Fibroblast of villous mesenchyme (primary cell): ENCODE measurements at regions not wholly inside any gene's neighbourhood (a gene's known extent, or its start where the extent isn't known, plus 50 kb on each side); places are given as distances from the start of the nearest gene placed in this dataset.

Source experiments
- DNase-seq: peaks from one replicate; pipeline ENCODE4 v3.0.0-alpha.2; 2010; ENCODE audit warnings: low read depth
- H3K4me3 ChIP-seq: 2 replicates; pipeline ENCODE4 v1.5.1; 2011; ENCODE audit warnings: low read depth, mild to moderate bottlenecking, low read length
- CTCF ChIP-seq: IDR thresholded peaks from 2 replicates; pipeline ENCODE4 v1.5.1; 2012; ENCODE audit warnings: low read depth, mild to moderate bottlenecking, low read length; ENCODE audit not compliant: insufficient read depth

GRCh38 chr16:26247063-26247462, 555.3 kb downstream of the HS3ST4 start:
- DNase-seq = no peak
- H3K4me3 ChIP-seq = no peak overlapping the region
- TF ChIP-seq CTCF = no peak

- TF ChIP-seq CTCF = no peak
- no peak for DNase-seq
- no peak overlapping the region for H3K4me3 ChIP-seq
Measured at GRCh38 chr16:26252598-26252997, 560.8 kb downstream of the HS3ST4 start.

- no peak for TF ChIP-seq CTCF
- no peak for DNase-seq
Measured at GRCh38 chr16:26261621-26262020, 569.9 kb downstream of the HS3ST4 start.

GRCh38 chr16:26263406-26263805, 571.6 kb downstream of the HS3ST4 start:
- no peak overlapping the region for H3K4me3 ChIP-seq
- TF ChIP-seq CTCF = no peak
- no peak for DNase-seq

More at GRCh38 chr16:26261621-26262020, 569.9 kb downstream of the HS3ST4 start:
- H3K4me3 ChIP-seq = no peak overlapping the region

- no peak overlapping the region for H3K4me3 ChIP-seq
- DNase-seq = no peak
- TF ChIP-seq CTCF = no peak
Measured at GRCh38 chr16:26267641-26268040, 575.9 kb downstream of the HS3ST4 start.

- TF ChIP-seq CTCF = no peak
- H3K4me3 ChIP-seq = no peak overlapping the region
- no peak for DNase-seq
Measured at GRCh38 chr16:26269673-26270072, 577.9 kb downstream of the HS3ST4 start.

GRCh38 chr16:26273607-26274006, 581.8 kb downstream of the HS3ST4 start:
- DNase-seq = no peak

More at GRCh38 chr16:26273607-26274006, 581.8 kb downstream of the HS3ST4 start:
- TF ChIP-seq CTCF = no peak
- H3K4me3 ChIP-seq = no peak overlapping the region
